GM21515 (cell line): ENCODE measurements at regions not wholly inside any gene's neighbourhood (a gene's known extent, or its start where the extent isn't known, plus 50 kb on each side); places are given as distances from the start of the nearest gene placed in this dataset.

Experiments
- ATAC-seq: cut with Tn5 transposase; IDR thresholded peaks from one replicate; pipeline ENCODE4 v1.9.1; 2021; ENCODE audit not compliant: unreplicated experiment

DNA sequence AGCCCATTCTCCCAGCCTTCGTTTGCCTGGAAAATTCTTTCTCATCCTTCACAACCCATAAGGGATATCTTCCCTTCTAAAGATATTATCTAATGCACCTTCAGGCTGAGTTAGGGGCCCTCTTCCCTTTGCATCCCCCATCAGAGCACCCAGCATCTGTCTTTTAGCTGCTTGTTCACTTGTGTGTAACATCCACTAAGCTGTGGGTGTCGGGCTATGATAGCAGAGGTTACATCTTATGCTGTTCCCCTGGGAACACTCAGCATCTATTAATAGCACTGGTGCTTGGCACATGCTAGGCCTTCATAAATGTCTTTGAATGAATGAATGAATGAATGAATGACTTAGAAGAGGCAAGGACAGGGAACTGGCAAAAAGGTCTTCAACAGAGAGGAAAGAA is 131.8 kb downstream of the NUAK1 start:
- no peak for ATAC-seq

DNA sequence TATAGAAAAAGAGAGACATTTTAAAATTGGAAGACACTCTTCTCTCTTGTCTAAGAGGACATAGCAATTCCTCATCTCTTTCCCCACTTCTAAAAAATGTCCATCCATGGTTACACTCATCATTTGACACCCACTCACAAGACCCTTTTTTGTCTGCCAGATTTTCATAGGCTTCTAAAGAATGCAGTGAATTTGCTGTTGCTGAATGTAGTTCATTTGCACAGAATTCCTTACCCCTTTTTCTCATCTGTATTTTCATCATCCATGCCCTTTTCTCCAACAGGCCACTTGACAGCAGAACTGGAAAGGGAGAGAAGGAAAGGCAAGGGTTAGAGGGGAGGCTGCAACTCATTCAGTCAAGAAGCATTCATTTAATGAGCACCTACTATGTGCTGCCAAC is 128.0 kb downstream of the NUAK1 start:
- ATAC-seq, result no peak
